ENCODE measurements at regions not wholly inside any gene's neighbourhood (a gene's known extent, or its start where the extent isn't known, plus 50 kb on each side); places are given as distances from the start of the nearest gene placed in this dataset.

GRCh38 chr5:157952374-157952685, 93.4 kb upstream of the CLINT1 start:
- DNase-seq: no peak
- Histone ChIP-seq H3K27me3 (ENCODE audit: insufficient read depth, low read depth) (no peaks in the 10 kb centered on the region), H3K4me3 (no peak overlapping the region), H3K9me2 (ENCODE audit: insufficient read depth) (no peaks in the 10 kb centered on the region), H4K20me1 (ENCODE audit: insufficient read depth) (no peaks in the 10 kb centered on the region), H3K4me1 (replicated peaks; ENCODE audit: insufficient read depth) (no peaks in the 10 kb centered on the region), H3K79me2 (ENCODE audit: low read depth) (no peaks in the 10 kb centered on the region), H3K27ac (no peak overlapping the region), H3K36me3 (ENCODE audit: low read depth) (no peaks in the 10 kb centered on the region), H3F3A (ENCODE audit: insufficient read depth, low read depth) (no peaks in the 10 kb centered on the region), H3K9me3 (ENCODE audit: insufficient read depth, low read depth) (no peaks in the 10 kb centered on the region), H2AFZ (no peak overlapping the region), H3K4me2 (no peak overlapping the region)
- intact Hi-C loops (cut with micrococcal nuclease; ENCODE audit: unreplicated experiment): no loop called here
- ChIA-PET CTCF (no interaction called here), POLR2A (ENCODE audit: unreplicated experiment) (no interaction called here)
- TF ChIP-seq EZH2 (IDR thresholded peaks at IDR 0.05; ENCODE audit: low read depth) (no peak), CTCF (conservative IDR thresholded peaks at IDR 0.05) (no peak)
- BruUV-seq (replicated peaks): no TSS peak

DNA sequence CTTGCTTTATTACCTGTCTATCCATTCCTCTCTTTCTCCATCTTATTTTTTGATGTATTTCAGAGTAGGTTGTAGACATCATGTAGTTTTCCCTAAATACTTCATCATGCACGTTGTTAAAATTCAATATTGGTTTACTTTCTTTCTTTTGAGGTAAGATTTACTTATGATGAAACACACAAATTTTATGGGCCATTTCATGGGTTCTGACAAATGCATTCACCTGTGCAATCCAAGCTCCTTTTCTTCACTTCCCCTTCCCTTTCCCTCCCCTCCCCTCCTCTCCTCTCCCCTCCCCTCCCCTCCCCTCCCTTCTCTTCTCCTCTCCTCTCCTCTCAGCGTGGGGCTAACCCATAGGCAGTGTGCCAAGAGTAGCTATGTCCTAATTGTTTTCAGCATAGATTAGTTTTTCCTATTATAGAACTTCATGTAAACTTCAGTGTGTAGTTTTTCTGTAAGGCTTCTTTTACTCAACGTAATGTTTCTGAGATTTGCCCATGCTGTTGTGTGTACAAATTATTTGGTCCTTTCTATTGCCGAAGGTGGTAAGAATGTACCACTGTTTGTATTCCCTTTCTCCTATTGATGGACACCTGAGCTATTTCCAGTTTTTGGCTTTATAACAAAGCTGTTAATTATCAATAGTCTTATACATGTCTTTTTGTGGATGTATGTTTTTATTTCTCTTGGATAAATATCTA, 92.9 kb upstream of the CLINT1 start:
- no peak overlapping the region for H3K4me2 ChIP-seq
- no peaks in the 10 kb centered on the region for H3K9me2 ChIP-seq (ENCODE audit: insufficient read depth)
- no TSS peak for BruUV-seq (replicated peaks)
- no peaks in the 10 kb centered on the region for H3K9me3 ChIP-seq (ENCODE audit: insufficient read depth, low read depth)
- H3F3A ChIP-seq (ENCODE audit: insufficient read depth, low read depth): no peaks in the 10 kb centered on the region
- H3K4me1 ChIP-seq (replicated peaks; ENCODE audit: insufficient read depth): no peaks in the 10 kb centered on the region
- DNase-seq: no peak
- no peaks in the 10 kb centered on the region for H3K79me2 ChIP-seq (ENCODE audit: low read depth)
- ChIA-PET POLR2A (ENCODE audit: unreplicated experiment) (no interaction called here), CTCF (interaction anchor here (0.7 kb wide), 1 partner anchor 116 kb away, joined by 8 read pairs; no protein-coding TSS in a partner anchor)
- no peaks in the 10 kb centered on the region for H3K27me3 ChIP-seq (ENCODE audit: insufficient read depth, low read depth)
- no peak for TF ChIP-seq EZH2 (IDR thresholded peaks at IDR 0.05; ENCODE audit: low read depth)
- no peak for TF ChIP-seq CTCF (conservative IDR thresholded peaks at IDR 0.05)
- H4K20me1 ChIP-seq (ENCODE audit: insufficient read depth): no peaks in the 10 kb centered on the region
- H2AFZ ChIP-seq: no peak overlapping the region
- H3K4me3 ChIP-seq: no peak overlapping the region
- no peaks in the 10 kb centered on the region for H3K36me3 ChIP-seq (ENCODE audit: low read depth)
- H3K27ac ChIP-seq: no peak overlapping the region
- intact Hi-C loops (cut with micrococcal nuclease; ENCODE audit: unreplicated experiment): no loop called here

DNA sequence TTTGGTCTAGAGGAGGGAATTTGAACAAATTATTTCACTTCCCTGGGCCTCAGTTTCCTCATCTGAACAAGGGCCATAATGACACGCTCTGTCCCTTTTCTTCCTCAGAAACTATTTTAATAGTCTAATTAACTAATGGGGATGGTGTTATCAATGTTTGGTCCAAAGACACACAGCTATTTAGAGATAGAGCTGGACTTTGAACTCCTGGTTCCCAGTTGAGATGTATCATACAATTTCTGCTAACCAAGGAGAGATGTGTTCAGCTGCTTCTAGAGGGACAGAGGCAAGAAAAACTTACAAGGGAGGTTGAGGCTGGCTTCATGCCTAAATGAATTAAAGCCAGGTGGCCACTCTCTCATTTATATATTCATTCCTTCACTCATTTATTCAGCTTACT, 90.6 kb upstream of the CLINT1 start:
- POLR2A ChIA-PET (ENCODE audit: unreplicated experiment): no interaction called here
- H3F3A ChIP-seq (ENCODE audit: insufficient read depth, low read depth): no peaks in the 10 kb centered on the region
- no peak overlapping the region for H2AFZ ChIP-seq
- H3K9me3 ChIP-seq (ENCODE audit: insufficient read depth, low read depth): no peaks in the 10 kb centered on the region
- no peak for TF ChIP-seq CTCF (conservative IDR thresholded peaks at IDR 0.05)
- TF ChIP-seq EZH2 (IDR thresholded peaks at IDR 0.05; ENCODE audit: low read depth): no peak
- BruUV-seq (replicated peaks): no TSS peak
- CTCF ChIA-PET: interaction anchor here (0.6 to 1.0 kb wide), 3 partner anchors 34 to 132 kb away, joined by 4 to 11 read pairs (median 5); partner anchors contain the start of gene CLINT1
- no peak for DNase-seq
- no peaks in the 10 kb centered on the region for H4K20me1 ChIP-seq (ENCODE audit: insufficient read depth)
- intact Hi-C loops (cut with micrococcal nuclease; ENCODE audit: unreplicated experiment): loop anchor here (2.0 to 5.0 kb wide), 3 partner anchors 91 to 1027 kb away; partner anchors contain the start of gene CLINT1
- no peaks in the 10 kb centered on the region for H3K9me2 ChIP-seq (ENCODE audit: insufficient read depth)
- no peaks in the 10 kb centered on the region for H3K36me3 ChIP-seq (ENCODE audit: low read depth)
- no peak overlapping the region for H3K27ac ChIP-seq
- no peak overlapping the region for H3K4me2 ChIP-seq
- H3K4me1 ChIP-seq (replicated peaks; ENCODE audit: insufficient read depth): no peaks in the 10 kb centered on the region
- no peaks in the 10 kb centered on the region for H3K79me2 ChIP-seq (ENCODE audit: low read depth)
- H3K27me3 ChIP-seq (ENCODE audit: insufficient read depth, low read depth): no peaks in the 10 kb centered on the region
- no peak overlapping the region for H3K4me3 ChIP-seq
